HG03558 (cell line): ENCODE measurements at regions not wholly inside any gene's neighbourhood (a gene's known extent, or its start where the extent isn't known, plus 50 kb on each side); places are given as distances from the start of the nearest gene placed in this dataset.

ENCODE experiments used
- ATAC-seq: cut with Tn5 transposase; IDR thresholded peaks from one replicate; pipeline ENCODE4 v1.9.1; 2021; ENCODE audit warnings: moderate number of reproducible peaks; ENCODE audit not compliant: unreplicated experiment; ENCODE audit errors: extremely low read depth

GRCh38 chr4:181593703-181594102 lies 649.5 kb upstream of the TENM3 start:
- ATAC-seq, result no peak

GRCh38 chr4:181594188-181594587 lies 649.0 kb upstream of the TENM3 start:
- ATAC-seq, result no peak

GRCh38 chr4:181595716-181596115 lies 647.5 kb upstream of the TENM3 start:
- no peak for ATAC-seq

- ATAC-seq, result no peak
Observed at GRCh38 chr4:181597766-181598165, 645.4 kb upstream of the TENM3 start.

- ATAC-seq, result no peak
Observed at GRCh38 chr4:181599134-181599533, 644.1 kb upstream of the TENM3 start.

- no peak for ATAC-seq
Observed at GRCh38 chr4:181601103-181601502, 642.1 kb upstream of the TENM3 start.

GRCh38 chr4:181604546-181604945 lies 638.7 kb upstream of the TENM3 start:
- no peak for ATAC-seq

GRCh38 chr4:181606300-181606699 lies 636.9 kb upstream of the TENM3 start:
- ATAC-seq, result no peak

GRCh38 chr4:181608181-181608580 lies 635.0 kb upstream of the TENM3 start:
- no peak for ATAC-seq

- no peak for ATAC-seq
Observed at GRCh38 chr4:181611033-181611711, 632.0 kb upstream of the TENM3 start.

- no peak for ATAC-seq
Observed at GRCh38 chr4:181611946-181612600, 631.1 kb upstream of the TENM3 start.

- ATAC-seq, result no peak
Observed at GRCh38 chr4:181613200-181613599, 630.0 kb upstream of the TENM3 start.

- no peak for ATAC-seq
Observed at GRCh38 chr4:181618038-181618618, 625.1 kb upstream of the TENM3 start.

- no peak for ATAC-seq
Observed at GRCh38 chr4:181618896-181619295, 624.3 kb upstream of the TENM3 start.

- no peak for ATAC-seq
Observed at GRCh38 chr4:181619651-181620050, 623.6 kb upstream of the TENM3 start.

- no peak for ATAC-seq
Observed at GRCh38 chr4:181637186-181638105, 605.8 kb upstream of the TENM3 start.

- ATAC-seq, result no peak
Observed at GRCh38 chr4:181643466-181643865, 599.7 kb upstream of the TENM3 start.

GRCh38 chr4:181645489-181645888 lies 597.7 kb upstream of the TENM3 start:
- ATAC-seq, result no peak

GRCh38 chr4:181646864-181647263 lies 596.3 kb upstream of the TENM3 start:
- ATAC-seq, result no peak

GRCh38 chr4:181647396-181648147 lies 595.6 kb upstream of the TENM3 start:
- no peak for ATAC-seq
